IMR-90 (cell line): ENCODE measurements at regions not wholly inside any gene's neighbourhood (a gene's known extent, or its start where the extent isn't known, plus 50 kb on each side); places are given as distances from the start of the nearest gene placed in this dataset.

Source experiments
- ATAC-seq: fragments of 200-7000 bp; cut with Tn5 transposase; 2 replicates; pipeline ENCODE4 v1.9.1; 2020; ENCODE audit warnings: low read depth, mild to moderate bottlenecking, moderate library complexity
- BruUV-seq: library from RNA; stranded (reverse); fragments of 400-500 nt; replicated peaks from 2 replicates; lab custom pipeline; 2021; lab: Mats Ljungman, UMichigan
- CTCF ChIA-PET: fragments of 300-600 bp; formaldehyde crosslinking; extraction: SDS; loops from one replicate; lab custom pipeline; 2021; ENCODE audit warnings: antibody characterized with exemption; lab: Yijun Ruan, JAX
- POLR2A ChIA-PET: fragments of 300-600 bp; sonication (Branson Sonifier 250); formaldehyde crosslinking; loops from one replicate; lab custom pipeline; 2022; ENCODE audit warnings: antibody characterized with exemption; ENCODE audit not compliant: unreplicated experiment; lab: Charles Lee
- DNase-seq: peaks from one replicate; pipeline ENCODE4 v3.0.0; 2013
- H2AFZ ChIP-seq: replicated peaks from 2 replicates; pipeline ENCODE3; 2013; ENCODE audit warnings: low read length, mild to moderate bottlenecking; ENCODE audit not compliant: poor library complexity
- H2AK5ac ChIP-seq: 2 replicates; pipeline ENCODE4 v1.6.1; 2013; ENCODE audit warnings: low read depth, low read length, inconsistent platforms
- H2AK9ac ChIP-seq: replicated peaks from 2 replicates; pipeline ENCODE3; 2013; ENCODE audit warnings: mild to moderate bottlenecking, low read depth, low read length, moderate library complexity; ENCODE audit not compliant: poor library complexity
- H2BK120ac ChIP-seq: 2 replicates; pipeline ENCODE4 v1.6.1; 2013; ENCODE audit warnings: low read depth, low read length, inconsistent platforms
- H2BK15ac ChIP-seq: 3 replicates; pipeline ENCODE4 v1.6.1; 2013; ENCODE audit warnings: low read depth, low read length, inconsistent platforms
- H2BK20ac ChIP-seq: 2 replicates; pipeline ENCODE4 v1.6.1; 2013; ENCODE audit warnings: low read depth, mild to moderate bottlenecking, inconsistent platforms, low read length, moderate library complexity
- H2BK5ac ChIP-seq: 2 replicates; pipeline ENCODE4 v1.6.1; 2013; ENCODE audit warnings: mild to moderate bottlenecking, low read depth, low read length, inconsistent platforms; ENCODE audit not compliant: poor library complexity, severe bottlenecking
- H3K14ac ChIP-seq: replicated peaks from 2 replicates; pipeline ENCODE4 v1.6.1; 2013; ENCODE audit warnings: low read depth, low read length, inconsistent platforms
- H3K18ac ChIP-seq: 2 replicates; pipeline ENCODE4 v1.6.1; 2013; ENCODE audit warnings: low read depth, low read length, control low read depth
- H3K23ac ChIP-seq: 2 replicates; pipeline ENCODE4 v1.6.1; 2013; ENCODE audit warnings: low read depth, low read length, inconsistent platforms
- H3K27ac ChIP-seq: 2 replicates; pipeline ENCODE4 v1.5.1; 2013; ENCODE audit warnings: mild to moderate bottlenecking, control low read depth, low read length; ENCODE audit not compliant: insufficient read depth
- H3K27me3 ChIP-seq: 2 replicates; pipeline ENCODE4 v1.6.1; 2013; ENCODE audit warnings: low read length; ENCODE audit not compliant: control insufficient read depth, insufficient read depth
- H3K36me3 ChIP-seq: 2 replicates; pipeline ENCODE4 v1.6.1; 2013; ENCODE audit warnings: low read length, mixed read lengths; ENCODE audit not compliant: control insufficient read depth, insufficient read depth
- H3K4ac ChIP-seq: 2 replicates; pipeline ENCODE4 v1.6.1; 2013; ENCODE audit warnings: low read depth, low read length, inconsistent platforms
- H3K4me1 ChIP-seq: 2 replicates; pipeline ENCODE4 v1.6.1; 2013; ENCODE audit warnings: low read length, mixed read lengths; ENCODE audit not compliant: control insufficient read depth, insufficient read depth
- H3K4me2 ChIP-seq: 2 replicates; pipeline ENCODE4 v1.6.1; 2013; ENCODE audit warnings: low read depth, mild to moderate bottlenecking, control low read depth, low read length, moderate library complexity
- H3K4me3 ChIP-seq: 2 replicates; pipeline ENCODE4 v1.5.1; 2013; ENCODE audit warnings: low read depth, mild to moderate bottlenecking, control low read depth, low read length, moderate library complexity; ENCODE audit not compliant: insufficient read depth
- H3K56ac ChIP-seq: 2 replicates; pipeline ENCODE4 v1.6.1; 2013; ENCODE audit warnings: low read length, inconsistent platforms; ENCODE audit not compliant: insufficient read depth; ENCODE audit errors: extremely low read depth
- H3K79me1 ChIP-seq, 2 experiments: 2 replicates each; pipeline ENCODE4 v1.6.1; 2013; ENCODE audit warnings: low read length in 2 of 2, inconsistent platforms in 1 of 2, low read depth in 1 of 2
- H3K9ac ChIP-seq: 2 replicates; pipeline ENCODE4 v1.6.1; 2013; ENCODE audit warnings: low read depth, low read length, control low read depth
- H3K9me1 ChIP-seq: 2 replicates; pipeline ENCODE4 v1.6.1; 2013; ENCODE audit warnings: low read length, inconsistent platforms; ENCODE audit not compliant: insufficient read depth
- H3K9me3 ChIP-seq: 2 replicates; pipeline ENCODE4 v1.6.1; 2013; ENCODE audit warnings: low read length; ENCODE audit not compliant: control insufficient read depth, insufficient read depth
- H4K20me1 ChIP-seq: 2 replicates; pipeline ENCODE4 v1.6.1; 2013; ENCODE audit warnings: low read length, inconsistent platforms; ENCODE audit not compliant: insufficient read depth
- H4K5ac ChIP-seq: 2 replicates; pipeline ENCODE4 v1.6.1; 2013; ENCODE audit warnings: mild to moderate bottlenecking, low read depth, low read length, control low read depth
- H4K8ac ChIP-seq, 2 experiments: 2 replicates each; pipeline ENCODE4 v1.6.1; 2013; ENCODE audit warnings: low read depth in 2 of 2, low read length in 2 of 2, control low read depth in 1 of 2, inconsistent platforms in 1 of 2
- H4K91ac ChIP-seq: 2 replicates; pipeline ENCODE4 v1.6.1; 2013; ENCODE audit warnings: low read depth, low read length, inconsistent platforms; ENCODE audit not compliant: insufficient read depth
- BHLHE40 ChIP-seq: fragments of 150-350 bp; IDR thresholded peaks from 2 replicates; pipeline ENCODE4 v1.6.1; 2016; ENCODE audit warnings: mild to moderate bottlenecking, low read depth, low read length
- CHD1 ChIP-seq: IDR thresholded peaks from 2 replicates; pipeline ENCODE4 v1.6.1; 2012; ENCODE audit warnings: low read depth, low read length, improper control_type of control experiment
- FOS ChIP-seq: fragments of 150-350 bp; IDR thresholded peaks from 2 replicates; pipeline ENCODE4 v1.6.1; 2016; ENCODE audit warnings: low read depth, low read length
- MAFK ChIP-seq: IDR thresholded peaks from 2 replicates; pipeline ENCODE4 v1.6.1; 2012; ENCODE audit warnings: low read depth, low read length, improper control_type of control experiment
- MAZ ChIP-seq: IDR thresholded peaks from 2 replicates; pipeline ENCODE4 v1.6.1; 2012; ENCODE audit warnings: low read depth, mild to moderate bottlenecking, low read length, improper control_type of control experiment, moderate library complexity, borderline replicate concordance
- MXI1 ChIP-seq: IDR thresholded peaks from 2 replicates; pipeline ENCODE4 v1.6.1; 2012; ENCODE audit warnings: low read depth, mild to moderate bottlenecking, low read length, moderate library complexity, borderline replicate concordance
- NFE2L2 ChIP-seq: fragments of 150-350 bp; IDR thresholded peaks from 2 replicates; pipeline ENCODE4 v1.6.1; 2016; ENCODE audit warnings: low read depth, mild to moderate bottlenecking, low read length
- POLR2A ChIP-seq: IDR thresholded peaks from 2 replicates; pipeline ENCODE4 v1.6.1; 2012; ENCODE audit warnings: mild to moderate bottlenecking, low read depth, low read length
- RAD21 ChIP-seq: IDR thresholded peaks from 2 replicates; pipeline ENCODE4 v1.6.1; 2012; ENCODE audit warnings: low read length, improper control_type of control experiment
- RCOR1 ChIP-seq: IDR thresholded peaks from 2 replicates; pipeline ENCODE4 v1.6.1; 2012; ENCODE audit warnings: mild to moderate bottlenecking, low read length, improper control_type of control experiment; ENCODE audit not compliant: insufficient replicate concordance
- SMC3 ChIP-seq: fragments of 150-350 bp; IDR thresholded peaks from 2 replicates; pipeline ENCODE4 v1.6.1; 2016; ENCODE audit warnings: low read depth, mild to moderate bottlenecking, antibody characterized with exemption, low read length, moderate library complexity
- WGBS, 2 experiments: methylation state at CpG; one replicate each; pipeline versions ENCODE4 v1.1.5 to v1.1.7; 2013; ENCODE audit warnings: missing lambda C conversion rate in 2 of 2; ENCODE audit not compliant: insufficient read length in 1 of 2; ENCODE audit errors: extremely low coverage in 2 of 2; 5-methylcytosine and 5-hydroxymethylcytosine counted together
- dilution Hi-C: fragments of 300-500 bp; cut with HindIII; formaldehyde crosslinking; loops from one replicate; pipeline ENCODE4 v1.14.3; 2018; ENCODE audit warnings: low sequenced_read_pairs; ENCODE audit not compliant: unreplicated experiment
- in situ Hi-C: fragments of 300-500 bp; cut with MboI; formaldehyde crosslinking; loops from 3 replicates; pipeline ENCODE4 v1.14.3; 2019; ENCODE audit warnings: low sequenced_read_pairs, inconsistent platforms, mixed read lengths
- intact Hi-C: fragments of 100-400 bp; cut with micrococcal nuclease; formaldehyde crosslinking; loops from 2 replicates; pipeline ENCODE4 v1.10.0; 2022
- TF ChIP-seq, protein P1 (sequence below): fragments of 150-350 bp; IDR thresholded peaks from 2 replicates; pipeline ENCODE4 v1.6.1; 2016; ENCODE audit warnings: low read depth, mild to moderate bottlenecking, low read length, moderate library complexity, borderline replicate concordance
- TF ChIP-seq, protein P2 (sequence below): conservative IDR thresholded peaks from 2 replicates; pipeline ENCODE4 v1.5.1; 2012; ENCODE audit warnings: mild to moderate bottlenecking, low read depth, low read length, improper control_type of control experiment

DNA sequence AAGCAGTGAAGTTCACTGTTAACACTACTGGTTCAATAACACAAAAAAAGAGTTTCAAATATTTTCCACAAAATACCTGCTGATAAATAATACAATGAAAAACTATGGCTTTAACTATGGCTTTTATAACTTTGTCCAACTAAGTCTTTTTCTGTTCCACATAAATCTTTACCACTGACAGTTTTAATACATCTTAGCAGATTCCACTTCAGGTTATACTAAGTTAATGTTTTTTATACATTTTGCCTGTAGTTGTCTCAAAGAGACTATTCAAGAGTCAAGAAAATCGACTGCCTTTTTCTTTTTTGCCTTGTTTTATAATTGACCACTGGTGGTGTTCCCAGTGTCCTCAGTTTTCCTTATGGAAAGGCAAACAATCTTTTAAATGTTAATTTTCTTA is 379.7 kb upstream of the PMFBP1 start:
- no peak overlapping the region for H4K8ac ChIP-seq
- H4K20me1 ChIP-seq, result no peaks in the 10 kb centered on the region
- H4K91ac ChIP-seq, result no peak overlapping the region
- H3K18ac ChIP-seq, result no peak overlapping the region
- H2BK15ac ChIP-seq, result no peak overlapping the region
- no peak for TF ChIP-seq NFE2L2
- no peak for TF ChIP-seq RCOR1
- TF ChIP-seq, protein P1, sequence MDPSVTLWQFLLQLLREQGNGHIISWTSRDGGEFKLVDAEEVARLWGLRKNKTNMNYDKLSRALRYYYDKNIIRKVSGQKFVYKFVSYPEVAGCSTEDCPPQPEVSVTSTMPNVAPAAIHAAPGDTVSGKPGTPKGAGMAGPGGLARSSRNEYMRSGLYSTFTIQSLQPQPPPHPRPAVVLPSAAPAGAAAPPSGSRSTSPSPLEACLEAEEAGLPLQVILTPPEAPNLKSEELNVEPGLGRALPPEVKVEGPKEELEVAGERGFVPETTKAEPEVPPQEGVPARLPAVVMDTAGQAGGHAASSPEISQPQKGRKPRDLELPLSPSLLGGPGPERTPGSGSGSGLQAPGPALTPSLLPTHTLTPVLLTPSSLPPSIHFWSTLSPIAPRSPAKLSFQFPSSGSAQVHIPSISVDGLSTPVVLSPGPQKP, result no peak
- no peak for TF ChIP-seq BHLHE40
- TF ChIP-seq, protein P2, sequence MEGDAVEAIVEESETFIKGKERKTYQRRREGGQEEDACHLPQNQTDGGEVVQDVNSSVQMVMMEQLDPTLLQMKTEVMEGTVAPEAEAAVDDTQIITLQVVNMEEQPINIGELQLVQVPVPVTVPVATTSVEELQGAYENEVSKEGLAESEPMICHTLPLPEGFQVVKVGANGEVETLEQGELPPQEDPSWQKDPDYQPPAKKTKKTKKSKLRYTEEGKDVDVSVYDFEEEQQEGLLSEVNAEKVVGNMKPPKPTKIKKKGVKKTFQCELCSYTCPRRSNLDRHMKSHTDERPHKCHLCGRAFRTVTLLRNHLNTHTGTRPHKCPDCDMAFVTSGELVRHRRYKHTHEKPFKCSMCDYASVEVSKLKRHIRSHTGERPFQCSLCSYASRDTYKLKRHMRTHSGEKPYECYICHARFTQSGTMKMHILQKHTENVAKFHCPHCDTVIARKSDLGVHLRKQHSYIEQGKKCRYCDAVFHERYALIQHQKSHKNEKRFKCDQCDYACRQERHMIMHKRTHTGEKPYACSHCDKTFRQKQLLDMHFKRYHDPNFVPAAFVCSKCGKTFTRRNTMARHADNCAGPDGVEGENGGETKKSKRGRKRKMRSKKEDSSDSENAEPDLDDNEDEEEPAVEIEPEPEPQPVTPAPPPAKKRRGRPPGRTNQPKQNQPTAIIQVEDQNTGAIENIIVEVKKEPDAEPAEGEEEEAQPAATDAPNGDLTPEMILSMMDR, result no peak
- no peak for TF ChIP-seq MXI1
- no peak for TF ChIP-seq CHD1
- TF ChIP-seq MAFK, result no peak
- TF ChIP-seq FOS, result no peak
- TF ChIP-seq RAD21, result no peak
- TF ChIP-seq SMC3, result no peak
- TF ChIP-seq POLR2A, result no peak
- no peak for TF ChIP-seq MAZ
- DNase-seq (no peak), ATAC-seq (no peak)
- ChIA-PET CTCF (no interaction called here), POLR2A (no interaction called here)
- H3K23ac ChIP-seq, result no peak overlapping the region
- dilution Hi-C loops (no loop called here), in situ Hi-C loops (no loop called here), intact Hi-C loops (no loop called here)
- WGBS, 2 experiments, result no CpG with 5 or more reads among the region's 1 CpG
- no peak overlapping the region for H2AK9ac ChIP-seq
- H3K9me1 ChIP-seq, result no peaks in the 10 kb centered on the region
- no peak overlapping the region for H3K4me3 ChIP-seq
- H3K9me3 ChIP-seq, result no peaks in the 10 kb centered on the region
- H2BK20ac ChIP-seq, result no peak overlapping the region
- H3K27me3 ChIP-seq, result no peaks in the 10 kb centered on the region
- H2AFZ ChIP-seq, result no peak overlapping the region
- BruUV-seq, result no TSS peak
- H3K4me1 ChIP-seq, result no peaks in the 10 kb centered on the region
- H3K27ac ChIP-seq, result no peak overlapping the region
- H3K4me2 ChIP-seq, result no peak overlapping the region
- no peak overlapping the region for H3K56ac ChIP-seq
- H3K14ac ChIP-seq, result no peak overlapping the region
- H3K79me1 ChIP-seq, result no peaks in the 10 kb centered on the region
- H2AK5ac ChIP-seq, result no peak overlapping the region
- no peak overlapping the region for H3K4ac ChIP-seq
- H2BK120ac ChIP-seq, result no peak overlapping the region
- no peak overlapping the region for H4K5ac ChIP-seq
- no peak overlapping the region for H3K9ac ChIP-seq
- H3K36me3 ChIP-seq, result no peaks in the 10 kb centered on the region
- no peak overlapping the region for H2BK5ac ChIP-seq
